ENCODE measurements at regions not wholly inside any gene's neighbourhood (a gene's known extent, or its start where the extent isn't known, plus 50 kb on each side); places are given as distances from the start of the nearest gene placed in this dataset.

DNA sequence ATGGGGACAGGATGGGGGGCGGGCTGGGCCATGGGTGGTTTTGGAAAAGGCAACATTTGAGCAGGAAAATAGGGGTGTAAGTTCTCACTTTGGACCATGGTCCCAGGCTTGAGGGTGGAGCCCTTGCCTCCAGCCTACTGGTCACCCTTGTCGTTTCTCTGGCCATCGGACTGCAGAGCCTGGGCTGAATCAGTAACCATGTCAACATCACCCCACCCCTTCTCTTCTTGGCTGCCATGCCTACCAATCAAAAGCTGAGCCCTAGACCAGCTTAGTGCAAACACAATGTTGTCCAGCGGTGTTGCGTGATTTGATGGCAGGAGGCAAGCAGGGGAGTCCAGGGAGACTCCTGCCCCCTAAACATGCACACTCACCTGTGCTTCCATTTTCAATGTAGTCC, 231.0 kb upstream of the KAZN start:
- Histone ChIP-seq H3K9me3 (no peaks in the 10 kb centered on the region), H3K36me3 (ENCODE audit: low read depth) (no peaks in the 10 kb centered on the region), H3K4me1 (ENCODE audit: low read depth) (no peaks in the 10 kb centered on the region), H3K4me3 (no peak overlapping the region)
- intact Hi-C loops (cut with DNase I, micrococcal nuclease), result no loop called here
- TF ChIP-seq, protein P1, sequence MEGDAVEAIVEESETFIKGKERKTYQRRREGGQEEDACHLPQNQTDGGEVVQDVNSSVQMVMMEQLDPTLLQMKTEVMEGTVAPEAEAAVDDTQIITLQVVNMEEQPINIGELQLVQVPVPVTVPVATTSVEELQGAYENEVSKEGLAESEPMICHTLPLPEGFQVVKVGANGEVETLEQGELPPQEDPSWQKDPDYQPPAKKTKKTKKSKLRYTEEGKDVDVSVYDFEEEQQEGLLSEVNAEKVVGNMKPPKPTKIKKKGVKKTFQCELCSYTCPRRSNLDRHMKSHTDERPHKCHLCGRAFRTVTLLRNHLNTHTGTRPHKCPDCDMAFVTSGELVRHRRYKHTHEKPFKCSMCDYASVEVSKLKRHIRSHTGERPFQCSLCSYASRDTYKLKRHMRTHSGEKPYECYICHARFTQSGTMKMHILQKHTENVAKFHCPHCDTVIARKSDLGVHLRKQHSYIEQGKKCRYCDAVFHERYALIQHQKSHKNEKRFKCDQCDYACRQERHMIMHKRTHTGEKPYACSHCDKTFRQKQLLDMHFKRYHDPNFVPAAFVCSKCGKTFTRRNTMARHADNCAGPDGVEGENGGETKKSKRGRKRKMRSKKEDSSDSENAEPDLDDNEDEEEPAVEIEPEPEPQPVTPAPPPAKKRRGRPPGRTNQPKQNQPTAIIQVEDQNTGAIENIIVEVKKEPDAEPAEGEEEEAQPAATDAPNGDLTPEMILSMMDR (IDR thresholded peaks at IDR 0.05), result no peak
- ATAC-seq (no peak), DNase-seq (no peak)

DNA sequence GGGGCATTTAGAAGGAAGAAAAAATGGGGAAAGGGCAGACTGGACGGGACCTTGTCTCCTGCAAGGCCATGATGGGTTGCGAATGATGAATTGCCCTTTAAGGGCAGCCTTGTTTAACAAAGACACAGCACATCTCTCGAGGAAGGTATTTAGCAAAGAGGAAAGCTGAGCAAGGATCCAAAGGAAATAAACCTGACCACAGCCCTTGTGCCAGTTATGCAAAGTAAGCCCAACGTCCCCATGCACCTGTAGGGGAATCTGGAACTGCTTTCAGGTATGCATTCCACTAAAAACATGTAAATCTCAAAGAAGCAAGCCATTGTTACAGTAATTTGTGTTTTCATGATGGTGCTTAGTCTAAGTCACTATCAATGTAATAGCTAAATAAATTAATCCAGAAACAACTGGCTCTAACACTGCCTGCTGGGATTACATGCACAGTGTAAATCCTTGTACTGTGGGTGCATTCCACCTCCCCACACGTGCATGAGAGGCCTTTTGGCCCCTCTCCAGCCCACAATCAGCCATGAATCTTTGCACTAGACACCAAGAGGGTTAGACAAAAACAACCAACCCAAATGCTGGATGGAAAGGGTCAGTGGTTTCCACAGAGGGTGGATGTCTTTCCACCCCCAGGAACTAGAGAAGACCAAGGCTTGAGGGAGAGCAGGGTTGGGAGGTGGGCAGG, 228.8 kb upstream of the KAZN start:
- Histone ChIP-seq H3K36me3 (ENCODE audit: low read depth) (no peaks in the 10 kb centered on the region), H3K4me3 (no peak overlapping the region), H3K4me1 (ENCODE audit: low read depth) (peaks cover 2% of the 10 kb centered on the region), H3K9me3 (no peaks in the 10 kb centered on the region)
- TF ChIP-seq, protein P1 (IDR thresholded peaks at IDR 0.05), result no peak
- intact Hi-C loops (cut with DNase I, micrococcal nuclease), result no loop called here
- ATAC-seq, result no peak
- no peak for DNase-seq

DNA sequence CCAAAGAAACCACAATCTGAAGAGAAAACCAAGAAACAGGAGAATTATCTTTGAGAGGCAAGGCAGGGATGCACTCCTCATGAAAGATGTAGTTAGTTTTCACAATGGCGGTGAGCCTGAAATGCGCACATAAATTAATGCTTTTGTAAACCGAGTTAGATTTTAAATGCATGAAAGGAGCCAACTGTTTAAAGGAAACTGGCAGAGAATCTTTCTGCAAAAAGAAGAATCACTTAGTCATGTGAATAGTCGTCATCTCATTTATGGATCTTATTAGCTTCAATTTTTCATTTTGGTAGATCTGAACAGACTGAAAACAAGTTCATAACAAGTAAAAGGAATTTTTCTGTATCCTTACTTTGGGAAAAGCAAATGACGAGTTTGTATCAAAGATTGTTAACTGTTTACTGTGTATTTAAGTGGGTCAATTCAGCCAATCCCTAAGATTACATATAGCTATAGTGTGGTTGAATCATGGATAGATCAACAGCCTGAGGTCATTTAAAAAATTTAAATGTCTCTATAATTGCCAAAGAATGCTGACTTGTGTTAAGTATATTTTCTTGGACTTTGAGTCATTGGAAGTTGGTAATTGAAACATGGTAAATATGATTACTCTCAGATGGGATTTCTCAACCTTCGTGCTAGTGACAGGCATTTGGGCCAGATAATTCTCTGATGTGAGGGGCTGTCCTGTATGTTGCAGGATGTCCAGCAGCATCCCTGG, 226.6 kb upstream of the KAZN start:
- TF ChIP-seq, protein P1 (IDR thresholded peaks at IDR 0.05), result no peak
- H3K4me3 ChIP-seq, result no peak overlapping the region
- ATAC-seq (no peak), DNase-seq (no peak)
- H3K4me1 ChIP-seq (ENCODE audit: low read depth), result peaks cover 2% of the 10 kb centered on the region
- intact Hi-C loops (cut with DNase I, micrococcal nuclease), result no loop called here
- H3K9me3 ChIP-seq, result no peaks in the 10 kb centered on the region
- no peaks in the 10 kb centered on the region for H3K36me3 ChIP-seq (ENCODE audit: low read depth)

DNA sequence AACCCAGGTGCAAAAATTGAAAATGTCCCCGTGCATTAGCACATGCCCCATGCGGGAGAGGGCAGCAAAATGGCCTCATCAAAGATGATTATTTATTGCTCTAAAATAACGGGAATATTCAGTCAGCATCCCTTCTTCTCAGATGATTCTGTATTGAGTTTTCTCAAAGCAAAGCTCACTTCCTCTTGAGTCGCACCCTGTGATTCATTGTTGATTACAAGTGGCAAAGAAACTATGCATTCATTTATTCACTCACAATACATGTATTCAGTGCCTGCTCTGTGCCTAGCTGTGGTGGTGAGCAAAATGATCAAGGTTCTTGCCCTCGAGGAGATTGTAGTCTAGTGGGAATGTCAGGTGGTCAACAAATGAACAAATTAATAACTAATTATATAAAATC, 226.0 kb upstream of the KAZN start:
- intact Hi-C loops (cut with DNase I, micrococcal nuclease), result no loop called here
- TF ChIP-seq, protein P1 (IDR thresholded peaks at IDR 0.05), result no peak
- Histone ChIP-seq H3K4me3 (no peak overlapping the region), H3K9me3 (no peaks in the 10 kb centered on the region), H3K4me1 (ENCODE audit: low read depth) (peaks cover 2% of the 10 kb centered on the region), H3K36me3 (ENCODE audit: low read depth) (no peaks in the 10 kb centered on the region)
- DNase-seq, result no peak
- ATAC-seq, result peak; percentile 24

DNA sequence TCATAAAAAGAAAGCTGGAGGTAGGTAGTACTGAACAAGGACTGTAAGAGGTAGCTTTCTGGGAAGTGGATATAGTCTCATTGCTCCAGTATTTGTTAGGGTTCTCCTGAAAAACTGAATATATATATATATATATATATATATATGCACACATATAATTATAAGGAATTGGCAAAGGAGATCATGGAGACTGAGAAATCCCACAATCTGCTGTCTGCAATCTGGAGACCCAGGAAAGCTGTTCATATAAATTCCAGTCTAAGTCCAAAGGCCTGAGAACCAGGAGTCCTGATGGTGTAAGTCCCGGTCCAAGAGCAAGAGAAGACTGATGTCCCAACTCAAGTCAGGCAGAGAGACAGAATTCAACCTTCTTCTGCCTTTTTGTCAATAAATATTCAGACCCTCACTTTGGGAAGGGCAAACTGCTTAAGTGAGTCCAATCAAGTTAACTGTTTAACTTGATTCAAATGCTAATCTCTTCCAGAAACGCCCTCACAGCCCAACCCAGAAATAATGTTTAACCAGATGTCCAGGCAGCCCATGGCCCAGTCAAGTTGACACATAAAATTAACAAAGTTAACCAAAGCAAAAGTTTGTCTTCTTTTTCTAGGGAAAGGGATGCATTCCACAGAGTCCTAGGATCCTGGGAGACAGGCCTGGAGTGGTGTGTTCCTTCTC, 225.3 kb upstream of the KAZN start:
- H3K9me3 ChIP-seq, result no peaks in the 10 kb centered on the region
- DNase-seq (no peak), ATAC-seq (no peak)
- H3K4me3 ChIP-seq, result no peak overlapping the region
- TF ChIP-seq, protein P1 (IDR thresholded peaks at IDR 0.05), result no peak
- intact Hi-C loops (cut with DNase I, micrococcal nuclease), result no loop called here
- peaks cover 2% of the 10 kb centered on the region for H3K4me1 ChIP-seq (ENCODE audit: low read depth)
- no peaks in the 10 kb centered on the region for H3K36me3 ChIP-seq (ENCODE audit: low read depth)

Measured in mucosa of descending colon (tissue), 3 donors.